ENCODE measurements at regions not wholly inside any gene's neighbourhood (a gene's known extent, or its start where the extent isn't known, plus 50 kb on each side); places are given as distances from the start of the nearest gene placed in this dataset.

DNA sequence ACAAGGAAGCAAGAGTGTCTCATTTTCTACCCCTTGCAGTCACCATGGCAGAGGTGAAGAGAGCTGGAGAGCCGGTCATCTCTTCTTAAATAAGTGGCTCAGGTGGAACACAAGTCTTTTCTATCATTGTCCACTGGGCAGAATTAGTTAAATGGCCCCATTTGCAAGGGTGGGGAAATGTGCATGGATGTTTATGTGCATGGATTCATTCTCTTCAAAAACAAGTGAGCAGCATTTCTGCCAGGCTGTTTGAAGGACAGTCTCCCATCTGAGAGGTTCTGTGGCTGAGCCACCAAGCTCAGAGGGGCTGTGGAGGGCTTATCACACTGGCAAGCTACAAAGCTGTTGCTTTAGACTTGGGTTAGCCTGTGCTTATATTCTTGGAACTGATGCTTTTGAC is 370.3 kb upstream of the MTPN start:
- no peak for DNase-seq (ENCODE audit: low read depth, low spot score)

DNA sequence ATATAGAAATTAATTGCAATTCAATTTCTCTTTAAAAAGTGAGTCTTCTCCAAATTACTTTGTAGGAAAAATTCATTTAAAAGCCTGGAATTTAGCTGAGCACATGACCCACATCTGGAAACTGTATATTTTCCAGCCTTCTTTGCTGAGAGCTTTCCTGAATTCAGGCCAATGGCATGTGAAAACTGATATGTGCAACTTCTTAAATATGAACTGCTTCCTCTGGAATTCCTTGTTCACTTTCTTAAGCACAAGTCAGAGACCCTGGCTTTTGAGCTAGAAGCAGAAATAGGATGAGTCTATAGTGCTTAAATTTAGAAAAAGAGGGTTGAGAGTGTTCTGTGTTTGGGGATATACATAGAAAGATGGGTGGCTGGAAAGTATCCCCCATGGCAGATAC is 365.1 kb upstream of the MTPN start:
- no peak overlapping the region for H3K27ac ChIP-seq
- no peak for DNase-seq (ENCODE audit: low read depth, low spot score)

More for the DNA sequence above, 370.3 kb upstream of the MTPN start:
- H3K27ac ChIP-seq, result no peak overlapping the region

DNA sequence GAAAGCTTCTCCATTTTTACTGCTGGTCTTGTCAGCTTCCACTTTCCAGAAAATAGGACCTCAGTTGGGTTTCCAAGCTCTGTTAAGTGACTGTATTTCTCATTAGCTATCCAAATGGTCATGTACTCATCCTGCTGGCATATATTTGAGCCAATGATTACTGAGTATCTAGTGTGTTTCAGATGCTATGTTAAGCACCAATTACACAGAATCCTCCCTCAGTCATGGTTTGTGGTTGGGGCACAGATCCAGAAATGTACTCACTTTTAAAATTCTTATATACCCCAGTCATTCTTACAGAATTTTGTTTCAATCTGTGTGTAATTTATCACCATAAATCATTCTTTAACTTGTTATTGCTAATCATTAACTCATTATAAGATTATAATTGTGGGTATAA is 362.3 kb upstream of the MTPN start:
- DNase-seq (ENCODE audit: low read depth, low spot score), result no peak
- no peak overlapping the region for H3K27ac ChIP-seq

DNA sequence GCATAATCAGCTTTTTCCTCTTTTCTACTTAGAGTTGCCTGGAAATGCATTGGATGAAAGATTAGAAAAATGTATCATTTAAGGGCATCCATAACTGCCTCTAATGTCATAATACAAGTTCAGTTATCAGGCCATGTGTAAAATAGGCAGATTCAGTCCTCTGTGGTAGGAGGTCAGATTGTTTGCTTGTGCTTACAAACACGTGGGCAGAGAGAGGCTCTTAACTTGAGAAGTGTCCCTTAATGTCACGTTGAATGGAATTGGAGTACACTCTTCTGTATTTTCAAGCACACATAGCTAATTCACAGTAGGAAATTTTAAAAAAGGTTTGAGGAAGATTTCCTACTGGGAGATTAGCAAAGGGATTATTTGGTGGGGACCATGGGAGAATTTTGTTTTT is 359.8 kb upstream of the MTPN start:
- DNase-seq (ENCODE audit: low read depth, low spot score), result no peak

DNA sequence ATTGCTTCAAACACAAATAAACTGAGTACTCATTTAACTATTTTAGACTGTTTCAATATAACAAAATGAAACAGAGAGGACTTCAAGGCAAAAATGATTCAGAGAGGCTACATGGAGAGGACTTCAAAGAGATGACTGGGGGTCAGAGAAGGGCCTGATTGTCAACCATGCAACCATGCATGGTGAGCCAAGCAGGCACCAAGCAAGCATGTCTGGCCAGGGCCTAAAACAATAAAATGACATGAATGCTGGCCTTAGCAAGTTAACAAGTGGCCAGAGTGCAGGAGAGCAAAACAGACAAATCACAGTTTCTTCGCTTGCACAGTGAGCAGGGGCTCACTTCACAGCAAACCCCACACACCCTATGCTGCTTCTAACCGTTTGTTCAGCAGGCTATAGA is 356.5 kb upstream of the MTPN start:
- DNase-seq (ENCODE audit: low read depth, low spot score), result no peak
- no peak overlapping the region for H3K27ac ChIP-seq

More for the DNA sequence above, 359.8 kb upstream of the MTPN start:
- no peak overlapping the region for H3K27ac ChIP-seq

DNA sequence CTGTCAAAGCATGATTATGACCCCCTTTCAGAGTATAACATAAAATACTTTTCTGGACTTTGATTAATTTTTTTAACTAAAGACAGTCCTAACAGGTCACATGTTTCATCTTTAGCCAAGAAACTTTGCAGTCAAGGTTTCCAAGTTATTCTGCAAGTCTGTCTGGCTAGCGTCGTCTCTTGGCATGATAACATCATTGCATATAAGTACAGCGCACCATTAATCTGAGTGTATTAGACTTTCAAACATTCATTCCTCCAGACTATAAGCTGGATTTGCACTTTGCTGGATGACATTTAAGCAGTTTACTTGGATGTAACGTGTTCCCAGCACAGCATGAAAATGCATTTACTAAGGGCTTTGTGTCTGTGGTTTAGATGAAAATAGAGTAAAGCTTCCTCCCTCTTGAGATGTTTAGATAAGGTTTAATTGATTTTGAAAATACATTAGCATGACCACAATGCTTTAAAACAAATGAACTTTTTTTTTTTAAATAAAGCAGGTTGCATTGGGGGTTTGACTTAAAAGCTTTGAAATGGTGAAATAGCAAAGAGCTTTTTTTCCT is 349.0 kb upstream of the MTPN start:
- DNase-seq (ENCODE audit: low read depth, low spot score), result no peak
- H3K27ac ChIP-seq, result no peak overlapping the region

DNA sequence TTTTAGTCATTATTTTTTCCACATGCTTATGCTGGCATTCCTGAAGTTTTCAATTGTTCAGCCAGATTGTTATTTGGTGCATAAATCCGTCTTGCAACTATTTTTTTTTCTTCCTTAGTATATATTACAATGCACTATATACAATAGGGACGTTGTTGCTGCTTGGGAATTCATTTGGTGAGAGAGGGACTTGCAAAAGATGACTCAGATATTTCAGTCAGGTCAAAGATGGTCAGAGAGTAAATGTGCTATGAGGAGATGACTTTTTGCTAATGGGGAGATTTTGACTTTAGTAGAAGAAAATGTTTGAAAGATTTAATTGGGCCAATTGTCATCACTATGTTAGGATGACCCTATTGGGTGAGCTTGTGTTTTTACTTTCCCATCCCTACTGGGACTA is 348.4 kb upstream of the MTPN start:
- no peak overlapping the region for H3K27ac ChIP-seq
- DNase-seq (ENCODE audit: low read depth, low spot score), result no peak

DNA sequence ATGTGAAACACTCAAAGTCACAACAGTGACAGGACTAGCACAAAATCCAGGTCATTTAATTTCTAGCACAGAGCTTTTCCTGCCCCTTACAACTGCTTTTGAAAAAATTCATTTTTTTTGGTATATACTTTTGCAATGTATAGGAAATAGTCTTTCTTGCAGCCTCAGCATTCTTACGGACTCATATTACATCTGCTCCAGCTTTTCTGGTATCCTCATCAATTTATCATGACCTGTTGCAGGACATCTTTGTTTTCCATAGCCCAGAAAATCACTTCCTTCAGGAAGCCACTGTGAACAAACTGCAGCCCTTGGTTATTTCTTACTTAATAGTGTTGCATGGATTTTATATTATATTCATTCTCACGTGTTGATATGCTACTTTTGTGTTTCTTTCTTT is 347.9 kb upstream of the MTPN start:
- no peak overlapping the region for H3K27ac ChIP-seq
- DNase-seq (ENCODE audit: low read depth, low spot score), result no peak

DNA sequence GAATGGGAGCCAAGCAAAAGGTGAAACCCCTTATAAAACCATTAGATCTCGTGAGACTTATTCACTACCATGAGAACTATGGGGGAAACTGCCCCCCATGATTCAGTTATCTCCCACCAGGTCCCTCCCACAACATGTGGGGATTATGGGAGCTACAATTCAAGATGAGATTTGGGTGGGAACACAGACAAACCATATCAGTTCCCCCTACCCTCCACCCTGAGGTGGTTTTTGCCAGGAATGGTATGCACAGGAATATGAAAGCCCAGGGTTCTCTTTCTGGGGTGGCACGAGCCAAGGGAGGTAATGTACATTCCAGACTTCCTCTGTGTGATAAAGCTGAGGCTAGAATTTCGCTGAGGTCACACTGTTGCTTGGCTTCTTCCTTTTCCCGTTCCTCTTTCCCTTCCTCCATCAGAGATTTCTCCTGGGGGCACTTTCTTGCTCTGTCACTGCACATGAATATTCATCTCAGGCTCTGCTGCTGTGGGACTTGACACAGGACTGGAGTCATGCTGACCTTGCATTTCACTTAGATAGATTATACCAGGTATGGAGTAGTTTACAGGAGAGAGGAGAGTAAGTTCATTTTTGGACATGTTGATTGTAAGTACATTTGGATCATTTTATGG is 347.0 kb upstream of the MTPN start:
- no peak overlapping the region for H3K27ac ChIP-seq
- no peak for DNase-seq (ENCODE audit: low read depth, low spot score)

DNA sequence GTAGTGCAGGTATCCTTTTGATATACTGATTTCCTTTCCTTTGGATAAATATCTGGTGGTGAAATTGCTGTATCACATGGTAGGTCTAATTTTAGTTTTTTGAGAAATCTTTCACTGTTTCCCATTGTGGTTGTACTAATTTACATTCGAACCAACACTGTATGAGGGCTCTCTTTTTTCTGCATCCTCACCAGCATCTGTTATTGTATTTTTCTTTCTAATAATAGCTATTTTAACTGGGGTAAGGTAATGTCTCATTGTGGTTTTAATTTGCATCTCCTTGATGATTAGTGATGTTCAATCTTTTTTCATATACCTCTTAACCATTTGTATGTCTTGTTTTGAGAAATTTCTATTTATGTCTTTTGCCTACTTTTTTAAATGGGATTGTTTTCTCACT is 335.4 kb upstream of the MTPN start:
- H3K27ac ChIP-seq, result no peak overlapping the region
- no peak for DNase-seq (ENCODE audit: low read depth, low spot score)

DNA sequence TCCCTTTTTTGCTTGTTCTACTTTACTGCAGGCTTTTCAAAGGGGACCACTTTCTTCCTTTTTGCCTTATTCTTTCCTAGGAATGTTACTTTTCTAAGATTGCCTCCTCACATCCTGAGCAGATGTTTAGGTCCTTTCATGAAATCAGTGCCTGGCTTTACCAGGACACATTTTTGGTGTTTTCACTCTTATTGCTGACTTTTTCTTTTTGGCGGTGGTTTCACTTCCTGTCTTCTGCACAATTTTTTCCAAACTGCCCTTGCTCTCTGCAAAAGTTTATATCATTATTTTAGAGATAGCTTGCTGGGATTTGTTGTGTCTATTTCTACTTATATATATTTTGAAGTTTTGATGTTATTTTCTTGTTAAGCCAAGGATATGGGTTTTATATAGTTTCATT is 332.2 kb upstream of the MTPN start:
- H3K27ac ChIP-seq, result no peak overlapping the region
- DNase-seq (ENCODE audit: low read depth, low spot score), result no peak

DNA sequence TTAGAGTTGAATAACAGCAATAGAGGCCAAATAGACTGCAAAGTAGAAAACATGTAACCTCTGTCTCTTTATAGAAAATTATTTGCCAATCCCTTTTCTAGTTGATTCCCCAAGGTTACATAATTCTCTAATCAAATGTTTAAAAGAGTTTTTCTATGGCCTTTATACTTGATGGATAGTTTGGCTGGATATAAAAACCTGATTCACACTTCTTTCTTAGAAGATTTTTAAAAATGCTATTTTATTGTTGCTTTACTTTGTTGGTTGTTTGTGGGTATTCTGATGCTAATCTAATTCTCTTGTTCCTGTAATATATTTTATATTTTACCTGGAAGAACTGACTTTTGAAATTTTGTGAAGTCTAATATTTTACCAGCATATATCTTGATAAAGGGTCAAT is 331.1 kb upstream of the MTPN start:
- no peak for DNase-seq (ENCODE audit: low read depth, low spot score)
- H3K27ac ChIP-seq, result no peak overlapping the region

DNA sequence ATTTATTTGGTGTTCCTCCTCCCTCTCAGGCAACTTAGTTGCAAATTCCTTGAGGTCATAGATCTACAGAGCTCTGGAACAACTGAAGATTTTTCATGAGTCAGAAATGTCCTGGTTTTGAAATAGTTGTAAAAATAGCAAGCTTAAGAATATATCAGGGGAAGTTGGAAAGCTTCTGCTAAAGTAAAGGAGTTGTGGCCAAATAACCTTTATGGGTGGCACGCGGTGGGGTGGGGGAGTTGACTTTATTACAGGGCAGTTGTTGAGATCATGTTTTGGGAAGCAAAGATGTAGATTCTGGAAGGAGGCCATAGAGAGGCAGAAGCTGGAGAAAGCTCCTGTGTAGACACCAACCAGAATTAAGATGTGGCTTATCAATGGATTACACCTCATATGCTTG is 326.0 kb upstream of the MTPN start:
- no peak overlapping the region for H3K27ac ChIP-seq
- DNase-seq (ENCODE audit: low read depth, low spot score), result no peak

DNA sequence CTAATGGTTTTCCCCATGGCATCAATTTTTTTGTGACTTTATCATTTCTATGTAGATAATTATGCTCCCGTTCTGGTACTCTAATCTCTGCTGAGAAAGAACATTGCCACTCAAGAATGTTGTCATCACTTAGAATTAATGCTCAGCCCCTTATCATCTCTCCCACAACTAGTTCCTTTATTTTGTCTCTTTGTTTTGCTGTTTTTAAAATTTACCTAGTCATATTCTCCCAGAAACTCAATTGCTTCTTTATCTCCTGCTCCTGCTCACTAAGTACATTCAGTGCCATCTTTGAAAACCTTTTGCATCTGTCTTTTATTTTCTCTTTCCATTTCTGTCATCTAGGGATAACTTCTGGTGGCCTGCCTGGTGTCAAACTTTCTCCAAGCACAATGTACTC is 324.9 kb upstream of the MTPN start:
- H3K27ac ChIP-seq, result no peak overlapping the region
- DNase-seq (ENCODE audit: low read depth, low spot score), result no peak

DNA sequence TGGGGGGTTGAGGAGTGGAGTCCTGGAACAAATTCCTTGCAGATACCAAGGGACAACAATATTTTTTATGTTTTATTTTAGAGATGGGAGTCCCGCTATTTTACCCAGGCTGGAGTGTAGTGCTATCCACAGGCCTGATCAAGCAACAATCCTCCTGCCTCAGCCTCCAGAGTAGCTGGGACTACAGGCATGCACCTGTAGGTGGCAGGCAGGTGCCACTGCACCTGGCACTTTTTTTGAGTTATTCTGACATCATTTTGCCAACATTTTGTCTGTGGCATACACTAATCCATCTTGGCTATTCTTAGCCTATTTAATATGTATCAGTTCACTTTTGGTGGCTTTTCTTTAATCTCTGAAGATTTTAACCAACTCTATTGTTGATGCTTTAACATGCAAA is 317.8 kb upstream of the MTPN start:
- H3K27ac ChIP-seq, result no peak overlapping the region
- no peak for DNase-seq (ENCODE audit: low read depth, low spot score)

DNA sequence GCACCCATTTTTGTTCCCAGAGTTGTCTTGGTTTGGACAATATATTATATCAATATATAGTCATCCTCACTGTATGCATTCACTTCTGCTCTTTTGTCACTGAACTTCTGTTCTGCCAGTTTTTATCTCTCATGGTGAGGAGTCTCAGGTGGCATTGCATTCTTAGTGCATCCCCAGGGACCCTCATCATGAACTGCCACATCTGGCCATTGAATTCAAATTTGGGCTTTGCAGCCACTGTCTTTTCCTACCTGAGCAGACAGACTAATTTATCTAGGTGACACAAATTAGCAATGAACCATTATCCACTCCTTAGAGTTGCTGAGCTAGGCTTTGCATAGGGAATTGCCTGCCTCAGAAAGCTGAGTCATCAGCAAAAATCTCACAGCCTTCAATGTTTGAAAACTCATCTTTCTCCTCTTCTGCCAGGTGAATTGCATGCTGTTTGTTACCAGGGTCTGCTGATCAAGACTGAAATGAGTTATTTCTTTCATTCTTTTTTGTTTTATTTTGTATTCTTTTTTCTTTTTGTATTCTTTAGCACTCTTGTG is 316.8 kb upstream of the MTPN start:
- no peak overlapping the region for H3K27ac ChIP-seq
- no peak for DNase-seq (ENCODE audit: low read depth, low spot score)

DNA sequence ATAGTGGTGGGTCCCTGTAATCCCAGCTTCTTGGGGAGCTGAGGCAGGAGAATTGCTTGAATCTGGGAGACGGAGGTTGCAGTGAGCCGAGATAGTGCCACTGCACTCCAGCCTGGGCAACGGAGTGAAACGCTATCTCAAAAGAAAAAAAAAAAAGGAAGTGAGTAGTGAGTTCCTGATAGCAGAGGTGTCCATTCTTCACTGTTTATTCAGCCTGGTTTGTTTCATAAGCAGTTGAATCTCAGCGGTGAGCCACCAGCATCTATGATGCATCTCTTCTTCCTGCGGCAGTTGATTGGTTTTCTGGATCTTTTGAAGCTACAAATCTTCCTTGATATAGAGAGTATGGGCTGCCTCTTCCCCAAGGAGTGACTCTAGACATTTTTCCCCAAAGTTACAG is 316.1 kb upstream of the MTPN start:
- no peak for DNase-seq (ENCODE audit: low read depth, low spot score)
- H3K27ac ChIP-seq, result no peak overlapping the region

DNA sequence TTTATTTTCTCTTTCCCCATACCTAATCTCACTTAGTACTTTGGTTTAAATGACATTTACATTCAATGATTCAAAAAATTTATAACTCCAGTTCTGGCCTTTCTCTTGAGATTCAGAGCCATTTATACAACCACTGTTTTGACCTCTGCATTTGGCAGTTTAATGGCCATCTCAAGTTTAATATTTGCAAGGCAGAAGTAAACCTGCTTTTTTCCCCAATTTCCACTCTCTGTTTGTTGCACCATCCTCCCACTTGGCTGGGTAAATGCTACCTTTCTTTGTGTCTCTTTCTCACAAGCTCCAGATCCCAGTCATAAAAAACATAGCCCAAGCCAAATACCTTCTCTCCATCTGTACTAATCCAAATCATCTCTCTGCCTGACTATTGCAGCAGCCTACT is 315.2 kb upstream of the MTPN start:
- no peak for DNase-seq (ENCODE audit: low read depth, low spot score)
- no peak overlapping the region for H3K27ac ChIP-seq

DNA sequence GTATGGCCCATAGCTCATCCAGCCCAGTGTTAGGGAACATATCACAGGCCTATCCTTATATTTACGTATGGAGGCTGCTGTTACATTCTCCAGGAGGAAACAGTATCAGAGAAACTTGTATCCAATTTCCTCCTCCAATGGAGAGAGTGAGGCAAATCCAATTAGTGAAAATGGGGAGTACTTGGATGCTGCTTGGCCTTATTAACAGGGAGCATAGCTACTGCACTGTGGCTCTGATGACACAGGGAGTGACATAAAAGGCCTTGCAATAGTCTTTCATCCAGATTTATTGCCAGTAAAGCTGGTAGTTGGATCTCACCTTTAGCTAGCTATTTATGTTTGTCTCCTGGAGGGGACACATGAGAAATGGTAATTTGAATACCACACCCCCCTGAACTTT is 313.2 kb upstream of the MTPN start:
- no peak for DNase-seq (ENCODE audit: low read depth, low spot score)

DNA sequence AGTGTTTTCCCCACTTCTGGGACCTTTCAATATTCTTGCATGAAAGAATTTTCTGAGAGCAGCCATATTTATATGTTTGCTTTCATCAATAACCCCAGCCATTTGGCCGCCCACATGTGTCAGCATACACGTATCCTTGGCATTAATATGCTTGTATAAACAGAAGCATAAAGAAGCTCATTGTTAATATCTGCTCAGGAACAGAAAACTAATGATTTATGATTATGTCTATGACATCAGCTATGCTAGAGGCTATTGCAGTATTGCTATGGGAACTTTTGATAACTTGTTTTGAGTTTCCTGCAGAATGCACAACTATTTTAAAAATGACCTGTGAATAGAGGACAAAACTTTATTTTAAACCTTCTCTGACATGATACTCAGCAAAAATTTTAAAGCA is 300.9 kb upstream of the MTPN start:
- H3K27ac ChIP-seq, result no peak overlapping the region
- DNase-seq (ENCODE audit: low read depth, low spot score), result peak; percentile 34

More for the DNA sequence above, 313.2 kb upstream of the MTPN start:
- no peak overlapping the region for H3K27ac ChIP-seq

DNA sequence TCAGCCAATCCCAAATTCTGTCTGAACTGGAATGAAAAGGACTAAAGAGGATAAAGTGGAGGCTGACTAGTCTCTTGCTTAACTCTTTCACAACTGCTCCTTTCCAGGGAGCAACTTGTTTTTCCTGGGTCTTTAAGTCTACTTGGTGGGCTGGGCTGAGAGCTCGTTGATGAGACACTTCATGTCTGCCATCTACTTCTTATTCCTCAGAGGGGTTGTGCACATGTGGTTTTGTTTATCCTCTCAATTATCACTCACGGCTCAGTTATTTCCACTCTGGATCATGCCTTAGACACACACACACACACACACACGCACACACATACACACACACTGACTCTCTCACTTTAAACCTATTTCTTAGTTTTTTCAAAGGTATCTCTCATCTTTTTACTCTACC is 298.6 kb upstream of the MTPN start:
- DNase-seq (ENCODE audit: low read depth, low spot score), result no peak
- H3K27ac ChIP-seq, result no peak overlapping the region

DNA sequence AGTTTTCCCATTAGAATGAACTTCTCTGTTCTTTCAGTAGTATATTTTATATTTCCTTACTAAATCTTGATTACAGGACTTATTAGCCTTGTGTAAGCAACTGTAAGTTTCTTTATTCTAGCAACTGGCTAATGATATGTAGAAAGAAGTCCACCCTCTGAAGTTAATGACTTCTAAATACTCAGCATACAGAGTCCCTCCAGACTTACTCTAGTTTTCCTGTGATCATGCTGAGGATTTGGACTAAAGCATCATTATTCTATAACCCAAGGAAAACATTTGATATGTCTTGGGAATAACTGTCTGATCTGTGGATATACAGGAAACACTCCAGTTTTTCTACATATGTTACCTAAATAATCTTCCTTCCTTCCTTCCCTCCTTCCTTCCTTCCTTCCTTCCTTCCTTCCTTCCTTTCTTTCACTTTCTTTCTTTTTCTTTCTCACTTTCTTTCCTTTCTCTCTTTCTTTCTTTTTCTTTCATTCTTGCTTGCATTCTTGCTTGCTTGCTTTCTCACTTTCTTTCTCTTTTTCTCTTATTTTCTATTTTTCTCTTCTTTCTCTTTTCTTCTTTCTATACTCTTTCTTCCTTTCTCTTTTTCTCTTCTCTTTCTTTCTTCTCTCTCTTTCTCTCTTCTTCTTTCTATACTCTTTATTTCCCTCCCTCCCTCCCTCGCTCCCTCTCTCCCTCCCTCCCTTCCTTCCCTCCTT is 297.6 kb upstream of the MTPN start:
- DNase-seq (ENCODE audit: low read depth, low spot score), result no peak

More for the DNA sequence above, 297.6 kb upstream of the MTPN start:
- H3K27ac ChIP-seq, result no peak overlapping the region
